Lower leg skin (tissue), 3 donors: ENCODE measurements at regions not wholly inside any gene's neighbourhood (a gene's known extent, or its start where the extent isn't known, plus 50 kb on each side); places are given as distances from the start of the nearest gene placed in this dataset.

Experiments used
- CTCF ChIP-seq, 3 donors: fragments of 450-650 bp; IDR thresholded peaks; one replicate each; pipeline ENCODE4 v1.5.1; 2016; ENCODE audit warnings: antibody characterized with exemption in 3 of 3, mild to moderate bottlenecking in 3 of 3, moderate library complexity in 2 of 3
- POLR2A ChIP-seq, 2 donors: fragments of 450-650 bp; IDR thresholded peaks; one replicate each; pipeline ENCODE4 v1.6.1; 2016 to 2017; ENCODE audit warnings: antibody characterized with exemption in 2 of 2, mild to moderate bottlenecking in 1 of 2, moderate library complexity in 1 of 2

GRCh38 chr16:6249863-6250262 is 1082.8 kb upstream of the RBFOX1 start:
- TF ChIP-seq CTCF (IDR thresholded peaks at IDR 0.05) (no peak), POLR2A (IDR thresholded peaks at IDR 0.05) (no peak)
